SK-N-SH (cell line): ENCODE measurements at regions not wholly inside any gene's neighbourhood (a gene's known extent, or its start where the extent isn't known, plus 50 kb on each side); places are given as distances from the start of the nearest gene placed in this dataset.

ENCODE experiments used
- CTCF ChIA-PET: fragments of 300-600, 350-600 bp; formaldehyde crosslinking; extraction: SDS; loops from one replicate; lab custom pipeline; 2021; lab: Yijun Ruan, JAX
- POLR2A ChIA-PET: fragments of 350-600 bp; sonication (Branson Sonifier 250); formaldehyde crosslinking; extraction: SDS; loops from one replicate; lab custom pipeline; 2020; ENCODE audit warnings: antibody characterized with exemption, inconsistent platforms; lab: Yijun Ruan, JAX
- DNase-seq: peaks from one replicate; pipeline ENCODE4 v3.0.0; 2012
- H2AFZ ChIP-seq: fragments of 200-600 bp; sonication (generic); 2 replicates; pipeline ENCODE4 v1.8.1; 2016; ENCODE audit warnings: antibody characterized with exemption, mild to moderate bottlenecking, low read depth
- H3F3A ChIP-seq: fragments of 200-600 bp; sonication (generic); replicated peaks from 2 replicates; pipeline ENCODE3; 2016; ENCODE audit warnings: antibody characterized with exemption, mild to moderate bottlenecking; ENCODE audit not compliant: insufficient read depth
- H3K27ac ChIP-seq, 2 experiments: fragments of 200-500 bp in 1 of 2; fragments of 200-600 bp in 1 of 2; sonication (Bioruptor generic) in 1 of 2; sonication (generic), shearing (Covaris generic) in 1 of 2; 2 replicates each; pipeline versions ENCODE4 v1.5.1 to v1.6.1; 2014 to 2016; ENCODE audit warnings: low read depth in 2 of 2, inconsistent platforms in 1 of 2, low read length in 1 of 2, mild to moderate bottlenecking in 1 of 2, mixed read lengths in 1 of 2
- H3K27me3 ChIP-seq: fragments of 200-600 bp; sonication (generic), shearing (Covaris generic); 2 replicates; pipeline ENCODE4 v1.6.1; 2016; ENCODE audit warnings: mixed run types; ENCODE audit not compliant: insufficient read depth
- H3K36me3 ChIP-seq, 2 experiments: fragments of 200-500 bp in 1 of 2; fragments of 200-600 bp in 1 of 2; sonication (Bioruptor generic) in 1 of 2; sonication (generic) in 1 of 2; replicated peaks in 1 of 2; 2 replicates each; pipeline versions ENCODE3 to v1.5.1; 2014 to 2016; ENCODE audit warnings: low read length in 1 of 2, mild to moderate bottlenecking in 1 of 2; ENCODE audit not compliant: insufficient read depth in 2 of 2, control insufficient read depth in 1 of 2
- H3K4me1 ChIP-seq, 2 experiments: fragments of 200-500 bp in 1 of 2; fragments of 200-600 bp in 1 of 2; sonication (Bioruptor generic) in 1 of 2; sonication (generic), shearing (Covaris generic) in 1 of 2; 2 replicates each; pipeline versions ENCODE4 v1.5.1 to v1.6.1; 2014 to 2016; ENCODE audit warnings: low read depth in 1 of 2, low read length in 1 of 2, mixed run types in 1 of 2; ENCODE audit not compliant: insufficient read depth in 2 of 2, control insufficient read depth in 1 of 2
- H3K4me2 ChIP-seq: fragments of 200-600 bp; sonication (generic), shearing (Covaris generic); 2 replicates; pipeline ENCODE4 v1.6.1; 2017; ENCODE audit warnings: mixed run types
- H3K4me3 ChIP-seq, 2 experiments: fragments of 200-500 bp in 1 of 2; fragments of 200-600 bp in 1 of 2; sonication (Bioruptor generic) in 1 of 2; sonication (generic), shearing (Covaris generic) in 1 of 2; 2 replicates each; pipeline versions ENCODE4 v1.5.1 to v1.8.1; 2014 to 2016; ENCODE audit warnings: low read depth in 2 of 2, inconsistent platforms in 1 of 2, low read length in 1 of 2, mild to moderate bottlenecking in 1 of 2, mixed read lengths in 1 of 2, moderate library complexity in 1 of 2
- H3K79me2 ChIP-seq: fragments of 200-600 bp; sonication (generic); 2 replicates; pipeline ENCODE4 v1.8.1; 2017; ENCODE audit warnings: mild to moderate bottlenecking; ENCODE audit not compliant: insufficient read depth
- H3K9ac ChIP-seq: fragments of 200-600 bp; sonication (generic); 2 replicates; pipeline ENCODE4 v1.6.1; 2017; ENCODE audit warnings: mixed run types
- H3K9me2 ChIP-seq: fragments of 200-600 bp; sonication (generic); 2 replicates; pipeline ENCODE4 v1.6.1; 2017; ENCODE audit warnings: mixed run types
- H3K9me3 ChIP-seq: fragments of 200-600 bp; sonication (generic); 2 replicates; pipeline ENCODE4 v1.6.1; 2017; ENCODE audit warnings: mixed run types, mild to moderate bottlenecking, moderate library complexity
- H4K20me1 ChIP-seq: fragments of 200-600 bp; sonication (generic); 2 replicates; pipeline ENCODE4 v1.6.1; 2017; ENCODE audit warnings: mild to moderate bottlenecking, mixed run types; ENCODE audit not compliant: insufficient read depth
- EP300 ChIP-seq, 2 experiments: IDR thresholded peaks; 2 replicates each; pipeline versions ENCODE4 v1.4.0 to v1.6.1; 2012; ENCODE audit warnings: borderline replicate concordance in 1 of 2, low read depth in 1 of 2, low read length in 1 of 2
- FOXM1 ChIP-seq: IDR thresholded peaks from 2 replicates; pipeline ENCODE4 v1.4.0; 2012; ENCODE audit warnings: low read depth, mild to moderate bottlenecking
- IRF3 ChIP-seq: fragments of 150-350 bp; IDR thresholded peaks from 2 replicates; pipeline ENCODE4 v1.6.1; 2016; ENCODE audit warnings: mild to moderate bottlenecking, low read depth, low read length
- NRF1 ChIP-seq: IDR thresholded peaks from 2 replicates; pipeline ENCODE4 v1.6.1; 2012; ENCODE audit warnings: low read depth, mild to moderate bottlenecking, low read length
- RAD21 ChIP-seq: IDR thresholded peaks from 2 replicates; pipeline ENCODE4 v1.6.1; 2012; ENCODE audit warnings: mild to moderate bottlenecking, low read length
- RFX5 ChIP-seq: IDR thresholded peaks from 2 replicates; pipeline ENCODE4 v1.6.1; 2012; ENCODE audit warnings: mild to moderate bottlenecking, improper control_type of control experiment, low read length
- SMC3 ChIP-seq: IDR thresholded peaks from 2 replicates; pipeline ENCODE4 v1.6.1; 2012; ENCODE audit warnings: low read depth, low read length, improper control_type of control experiment
- TCF12 ChIP-seq: IDR thresholded peaks from 2 replicates; pipeline ENCODE4 v1.4.0; 2012
- TEAD4 ChIP-seq: IDR thresholded peaks from 2 replicates; pipeline ENCODE4 v1.4.0; 2012; ENCODE audit warnings: mild to moderate bottlenecking, borderline replicate concordance; ENCODE audit not compliant: insufficient read depth
- USF1 ChIP-seq: IDR thresholded peaks from 2 replicates; pipeline ENCODE4 v1.4.0; 2012; ENCODE audit warnings: low read depth, borderline replicate concordance
- WGBS: methylation state at CpG from one replicate; pipeline ENCODE4 v1.1.6; 2017; ENCODE audit warnings: low lambda C conversion rate; 5-methylcytosine and 5-hydroxymethylcytosine counted together
- TF ChIP-seq, protein P1 (sequence below): fragments of 200-600 bp; sonication (generic); IDR thresholded peaks from 2 replicates; pipeline ENCODE4 v1.6.1; 2017; ENCODE audit warnings: antibody characterized with exemption, mild to moderate bottlenecking, moderate library complexity
- TF ChIP-seq, protein P2 (sequence below): fragments of 150-350 bp; IDR thresholded peaks from 2 replicates; pipeline ENCODE4 v1.6.1; 2017; ENCODE audit warnings: antibody characterized with exemption, low read length, low read depth, borderline replicate concordance
- TF ChIP-seq, protein P3 (sequence below): IDR thresholded peaks from 2 replicates; pipeline ENCODE4 v1.4.0; 2012; ENCODE audit warnings: low read depth

DNA sequence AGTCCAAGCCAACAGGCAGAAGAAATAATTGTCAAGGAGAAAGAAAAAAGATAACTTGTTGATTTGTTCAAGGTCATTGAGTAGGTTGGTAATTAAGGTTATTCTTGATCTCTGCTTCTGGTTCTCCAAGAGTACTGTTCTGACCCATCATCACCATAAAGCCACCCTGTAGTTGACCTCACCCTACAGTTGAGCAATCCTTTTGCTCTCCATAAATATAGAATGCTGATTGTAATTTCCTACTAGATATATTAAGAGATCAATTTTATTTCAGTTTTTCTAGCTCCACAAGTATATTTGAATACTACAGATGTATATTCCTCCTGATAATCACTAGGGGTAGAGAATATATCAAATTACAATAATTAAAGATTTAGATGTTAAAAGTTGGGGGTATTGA, 350.5 kb upstream of the PDE3A start (continued):
- TF ChIP-seq, protein P1, sequence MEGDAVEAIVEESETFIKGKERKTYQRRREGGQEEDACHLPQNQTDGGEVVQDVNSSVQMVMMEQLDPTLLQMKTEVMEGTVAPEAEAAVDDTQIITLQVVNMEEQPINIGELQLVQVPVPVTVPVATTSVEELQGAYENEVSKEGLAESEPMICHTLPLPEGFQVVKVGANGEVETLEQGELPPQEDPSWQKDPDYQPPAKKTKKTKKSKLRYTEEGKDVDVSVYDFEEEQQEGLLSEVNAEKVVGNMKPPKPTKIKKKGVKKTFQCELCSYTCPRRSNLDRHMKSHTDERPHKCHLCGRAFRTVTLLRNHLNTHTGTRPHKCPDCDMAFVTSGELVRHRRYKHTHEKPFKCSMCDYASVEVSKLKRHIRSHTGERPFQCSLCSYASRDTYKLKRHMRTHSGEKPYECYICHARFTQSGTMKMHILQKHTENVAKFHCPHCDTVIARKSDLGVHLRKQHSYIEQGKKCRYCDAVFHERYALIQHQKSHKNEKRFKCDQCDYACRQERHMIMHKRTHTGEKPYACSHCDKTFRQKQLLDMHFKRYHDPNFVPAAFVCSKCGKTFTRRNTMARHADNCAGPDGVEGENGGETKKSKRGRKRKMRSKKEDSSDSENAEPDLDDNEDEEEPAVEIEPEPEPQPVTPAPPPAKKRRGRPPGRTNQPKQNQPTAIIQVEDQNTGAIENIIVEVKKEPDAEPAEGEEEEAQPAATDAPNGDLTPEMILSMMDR, result no peak
- TF ChIP-seq, all 33 proteins: peak for 0

- Histone ChIP-seq H3K9ac (no peak overlapping the region), H3K27ac (no peak overlapping the region), H3K4me2 (no peak overlapping the region), H3K9me3 (no peaks in the 10 kb centered on the region), H3K4me3 (no peak overlapping the region), H4K20me1 (no peaks in the 10 kb centered on the region), H3K79me2 (no peaks in the 10 kb centered on the region), H3K27me3 (no peaks in the 10 kb centered on the region), H3F3A (no peaks in the 10 kb centered on the region), H2AFZ (no peak overlapping the region), H3K9me2 (no peaks in the 10 kb centered on the region), H3K4me1 (no peaks in the 10 kb centered on the region), H3K36me3 (no peaks in the 10 kb centered on the region)
- CTCF ChIA-PET, result no interaction called here
- 51% methylated on average over 3 of the region's 3 CpGs for WGBS
- POLR2A ChIA-PET, result no interaction called here
- TF ChIP-seq RAD21, result no peak
- no peak for TF ChIP-seq USF1
- TF ChIP-seq, protein P1, result no peak
- no peak for TF ChIP-seq TEAD4
- no peak for TF ChIP-seq RFX5
- no peak for TF ChIP-seq FOXM1
- TF ChIP-seq SMC3, result no peak
- TF ChIP-seq, protein P2, sequence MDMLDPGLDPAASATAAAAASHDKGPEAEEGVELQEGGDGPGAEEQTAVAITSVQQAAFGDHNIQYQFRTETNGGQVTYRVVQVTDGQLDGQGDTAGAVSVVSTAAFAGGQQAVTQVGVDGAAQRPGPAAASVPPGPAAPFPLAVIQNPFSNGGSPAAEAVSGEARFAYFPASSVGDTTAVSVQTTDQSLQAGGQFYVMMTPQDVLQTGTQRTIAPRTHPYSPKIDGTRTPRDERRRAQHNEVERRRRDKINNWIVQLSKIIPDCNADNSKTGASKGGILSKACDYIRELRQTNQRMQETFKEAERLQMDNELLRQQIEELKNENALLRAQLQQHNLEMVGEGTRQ, result no peak
- no peak for TF ChIP-seq EP300 (IDR thresholded peaks at IDR 0.05; ENCODE audit: borderline replicate concordance in 1 of 2, low read depth in 1 of 2, low read length in 1 of 2)
- TF ChIP-seq, protein P3, sequence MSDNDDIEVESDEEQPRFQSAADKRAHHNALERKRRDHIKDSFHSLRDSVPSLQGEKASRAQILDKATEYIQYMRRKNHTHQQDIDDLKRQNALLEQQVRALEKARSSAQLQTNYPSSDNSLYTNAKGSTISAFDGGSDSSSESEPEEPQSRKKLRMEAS, result no peak
- no peak for TF ChIP-seq IRF3
- TF ChIP-seq TCF12, result no peak
- no peak for TF ChIP-seq NRF1
- DNase-seq, result no peak
Measured at GRCh38 chr12:20018406-20018805, 349.9 kb upstream of the PDE3A start.
